ENCODE measurements at regions not wholly inside any gene's neighbourhood (a gene's known extent, or its start where the extent isn't known, plus 50 kb on each side); places are given as distances from the start of the nearest gene placed in this dataset.

- no peaks in the 10 kb centered on the region for H3F3A ChIP-seq (ENCODE audit: insufficient read depth, low read length)
- no peaks in the 10 kb centered on the region for H3K4me1 ChIP-seq (ENCODE audit: low read length)
- H3K9me3 ChIP-seq (replicated peaks; ENCODE audit: insufficient read depth, low read length) = no peaks in the 10 kb centered on the region
- no peaks in the 10 kb centered on the region for H3K27me3 ChIP-seq (replicated peaks; ENCODE audit: insufficient read depth, low read length)
- H3K27ac ChIP-seq (ENCODE audit: low read length) = no peak overlapping the region
- TF ChIP-seq EZH2phosphoT487 (IDR thresholded peaks at IDR 0.05; ENCODE audit: low read length) = no peak
- TF ChIP-seq CTCF (IDR thresholded peaks at IDR 0.05; ENCODE audit: low read length) = no peak
- TF ChIP-seq EZH2 (optimal IDR thresholded peaks at IDR 0.05; ENCODE audit: low read depth, low read length) = no peak
- no peaks in the 10 kb centered on the region for H4K20me1 ChIP-seq (ENCODE audit: insufficient read depth, low read length)
- no peak overlapping the region for H2AFZ ChIP-seq (ENCODE audit: low read length)
- DNase-seq = no peak
- no peak overlapping the region for H3K9ac ChIP-seq (ENCODE audit: low read length)
- H3K4me3 ChIP-seq (ENCODE audit: low read length) = no peak overlapping the region
- H3K79me2 ChIP-seq (ENCODE audit: low read length) = no peaks in the 10 kb centered on the region
- H3K36me3 ChIP-seq (replicated peaks; ENCODE audit: insufficient read depth, low read length) = no peaks in the 10 kb centered on the region
- no peaks in the 10 kb centered on the region for H3K9me2 ChIP-seq (replicated peaks; ENCODE audit: insufficient read depth, low read length)
- no peak overlapping the region for H3K4me2 ChIP-seq (ENCODE audit: low read depth, low read length)
Observed at GRCh38 chr5:82335806-82336205, 57.7 kb upstream of the RPS23 start.

- no peak for DNase-seq
- Histone ChIP-seq H2AFZ (ENCODE audit: low read length) (no peak overlapping the region), H3K9me2 (replicated peaks; ENCODE audit: insufficient read depth, low read length) (no peaks in the 10 kb centered on the region), H4K20me1 (ENCODE audit: insufficient read depth, low read length) (no peaks in the 10 kb centered on the region), H3K9me3 (replicated peaks; ENCODE audit: insufficient read depth, low read length) (no peaks in the 10 kb centered on the region), H3K4me2 (ENCODE audit: low read depth, low read length) (no peak overlapping the region), H3K36me3 (replicated peaks; ENCODE audit: insufficient read depth, low read length) (no peaks in the 10 kb centered on the region), H3K79me2 (ENCODE audit: low read length) (no peaks in the 10 kb centered on the region), H3K27ac (ENCODE audit: low read length) (no peak overlapping the region), H3K4me1 (ENCODE audit: low read length) (no peaks in the 10 kb centered on the region), H3K9ac (ENCODE audit: low read length) (no peak overlapping the region), H3K27me3 (replicated peaks; ENCODE audit: insufficient read depth, low read length) (no peaks in the 10 kb centered on the region), H3K4me3 (ENCODE audit: low read length) (no peak overlapping the region), H3F3A (ENCODE audit: insufficient read depth, low read length) (no peaks in the 10 kb centered on the region)
- TF ChIP-seq EZH2phosphoT487 (IDR thresholded peaks at IDR 0.05; ENCODE audit: low read length) (no peak), EZH2 (optimal IDR thresholded peaks at IDR 0.05; ENCODE audit: low read depth, low read length) (no peak), CTCF (IDR thresholded peaks at IDR 0.05; ENCODE audit: low read length) (no peak)
Observed at GRCh38 chr5:82334856-82335255, 56.7 kb upstream of the RPS23 start.

- no peaks in the 10 kb centered on the region for H3K27me3 ChIP-seq (replicated peaks; ENCODE audit: insufficient read depth, low read length)
- no peak overlapping the region for H3K4me3 ChIP-seq (ENCODE audit: low read length)
- no peak overlapping the region for H3K4me2 ChIP-seq (ENCODE audit: low read depth, low read length)
- no peaks in the 10 kb centered on the region for H3K36me3 ChIP-seq (replicated peaks; ENCODE audit: insufficient read depth, low read length)
- H2AFZ ChIP-seq (ENCODE audit: low read length) = no peak overlapping the region
- H3K9ac ChIP-seq (ENCODE audit: low read length) = no peak overlapping the region
- no peak overlapping the region for H3K27ac ChIP-seq (ENCODE audit: low read length)
- no peaks in the 10 kb centered on the region for H3K9me3 ChIP-seq (replicated peaks; ENCODE audit: insufficient read depth, low read length)
- no peak for DNase-seq
- H3K79me2 ChIP-seq (ENCODE audit: low read length) = no peaks in the 10 kb centered on the region
- TF ChIP-seq EZH2phosphoT487 (IDR thresholded peaks at IDR 0.05; ENCODE audit: low read length) = no peak
- H4K20me1 ChIP-seq (ENCODE audit: insufficient read depth, low read length) = no peaks in the 10 kb centered on the region
- no peaks in the 10 kb centered on the region for H3K9me2 ChIP-seq (replicated peaks; ENCODE audit: insufficient read depth, low read length)
- no peaks in the 10 kb centered on the region for H3F3A ChIP-seq (ENCODE audit: insufficient read depth, low read length)
- H3K4me1 ChIP-seq (ENCODE audit: low read length) = no peaks in the 10 kb centered on the region
Observed at GRCh38 chr5:82334085-82334692, 56.0 kb upstream of the RPS23 start.

GRCh38 chr5:82332886-82333615 is 54.9 kb upstream of the RPS23 start:
- no peaks in the 10 kb centered on the region for H3K9me3 ChIP-seq (replicated peaks; ENCODE audit: insufficient read depth, low read length)
- no peaks in the 10 kb centered on the region for H3K36me3 ChIP-seq (replicated peaks; ENCODE audit: insufficient read depth, low read length)
- no peak overlapping the region for H3K9ac ChIP-seq (ENCODE audit: low read length)
- no peak overlapping the region for H3K27ac ChIP-seq (ENCODE audit: low read length)
- no peaks in the 10 kb centered on the region for H3F3A ChIP-seq (ENCODE audit: insufficient read depth, low read length)
- no peak overlapping the region for H3K4me2 ChIP-seq (ENCODE audit: low read depth, low read length)
- no peaks in the 10 kb centered on the region for H3K4me1 ChIP-seq (ENCODE audit: low read length)
- H3K4me3 ChIP-seq (ENCODE audit: low read length) = no peak overlapping the region
- no peaks in the 10 kb centered on the region for H3K27me3 ChIP-seq (replicated peaks; ENCODE audit: insufficient read depth, low read length)
- no peak for TF ChIP-seq EZH2 (optimal IDR thresholded peaks at IDR 0.05; ENCODE audit: low read depth, low read length)
- TF ChIP-seq CTCF (IDR thresholded peaks at IDR 0.05; ENCODE audit: low read length) = no peak
- no peak for TF ChIP-seq EZH2phosphoT487 (IDR thresholded peaks at IDR 0.05; ENCODE audit: low read length)
- H4K20me1 ChIP-seq (ENCODE audit: insufficient read depth, low read length) = no peaks in the 10 kb centered on the region
- H3K79me2 ChIP-seq (ENCODE audit: low read length) = no peaks in the 10 kb centered on the region
- no peaks in the 10 kb centered on the region for H3K9me2 ChIP-seq (replicated peaks; ENCODE audit: insufficient read depth, low read length)
- H2AFZ ChIP-seq (ENCODE audit: low read length) = no peak overlapping the region
- no peak for DNase-seq

All from MM.1S (cell line).